ENCODE measurements at regions not wholly inside any gene's neighbourhood (a gene's known extent, or its start where the extent isn't known, plus 50 kb on each side); places are given as distances from the start of the nearest gene placed in this dataset.
"Not testable (repeated sequence)": the region's sequence is repeated elsewhere in the genome, so short reads cannot be mapped to it uniquely, and the experiment has no call there.

GRCh38 chr13:103466761-103467160, 400.5 kb upstream of the SLC10A2 start:
- no peak for DNase-seq (ENCODE audit: low read depth in 3 of 3)

GRCh38 chr13:103460246-103460645, 394.0 kb upstream of the SLC10A2 start:
- DNase-seq (ENCODE audit: low read depth in 3 of 3) = not testable (repeated sequence)

GRCh38 chr13:103457050-103457449, 390.8 kb upstream of the SLC10A2 start:
- DNase-seq (ENCODE audit: low read depth in 3 of 3) = not testable (repeated sequence)

GRCh38 chr13:103451656-103452055, 385.4 kb upstream of the SLC10A2 start:
- no peak for DNase-seq (ENCODE audit: low read depth in 3 of 3)

DNA sequence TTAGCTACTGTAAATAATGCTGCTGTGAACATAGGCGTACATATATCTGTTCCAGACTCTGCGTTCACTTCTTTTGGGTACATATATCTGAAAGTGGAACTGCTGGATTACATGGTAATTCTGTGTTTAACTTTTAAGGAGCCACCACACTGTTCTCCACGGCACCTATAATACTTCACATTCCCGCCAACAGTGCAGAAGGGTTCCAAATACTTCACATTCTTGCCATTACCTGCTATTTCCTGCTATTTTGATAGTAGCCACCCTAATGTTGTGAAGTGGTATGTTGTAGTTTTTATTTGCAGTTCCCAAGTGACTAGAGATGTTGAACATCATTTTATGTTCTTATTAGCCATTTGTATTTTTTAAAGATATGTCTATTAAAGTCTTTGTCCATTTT, 377.4 kb upstream of the SLC10A2 start:
- DNase-seq (ENCODE audit: low read depth in 3 of 3) = no peak

DNA sequence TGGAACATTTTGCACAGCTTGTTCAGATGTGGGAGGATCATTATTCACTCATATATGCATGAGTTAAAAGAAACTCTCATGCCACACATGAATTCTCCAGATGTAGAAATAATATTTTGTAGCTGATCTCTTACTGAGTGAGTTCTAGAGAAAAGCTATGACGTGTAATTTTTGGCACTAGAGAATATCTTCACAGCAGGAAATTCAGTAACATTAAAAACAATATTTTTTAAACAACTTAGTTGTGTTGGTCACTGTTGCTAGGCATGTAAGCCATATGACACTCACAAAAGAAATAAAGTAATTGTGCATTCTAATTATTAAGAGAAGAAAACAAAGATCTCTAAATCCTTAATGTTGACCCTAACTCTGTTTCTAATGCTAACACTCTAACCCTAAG, 371.4 kb upstream of the SLC10A2 start:
- DNase-seq (ENCODE audit: low read depth in 3 of 3) = no peak

- DNase-seq (ENCODE audit: low read depth in 3 of 3) = no peak
Observed at GRCh38 chr13:103436057-103436654, 369.9 kb upstream of the SLC10A2 start.

- no peak for DNase-seq (ENCODE audit: low read depth in 3 of 3)
Observed at GRCh38 chr13:103431856-103432255, 365.6 kb upstream of the SLC10A2 start.

DNA sequence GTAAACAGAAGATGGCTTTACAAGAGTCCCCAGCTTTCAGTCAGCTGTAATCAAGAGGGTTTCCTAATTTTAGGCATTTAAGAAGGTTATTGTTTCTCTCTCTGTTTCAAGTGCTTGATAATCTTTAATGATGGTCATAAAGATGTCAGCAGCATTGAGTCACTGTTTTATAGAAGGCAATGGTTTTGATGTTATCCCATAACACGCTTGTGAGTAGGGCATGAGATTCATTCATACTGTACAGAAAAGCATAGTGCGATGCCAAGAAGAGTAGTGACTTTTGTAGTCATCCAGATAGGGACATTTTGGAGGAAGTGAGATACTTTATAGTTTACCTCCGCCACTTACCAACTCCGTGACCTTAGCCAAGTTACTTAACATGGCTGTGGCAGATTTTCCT, 364.2 kb upstream of the SLC10A2 start:
- DNase-seq (ENCODE audit: low read depth in 3 of 3) = no peak

DNA sequence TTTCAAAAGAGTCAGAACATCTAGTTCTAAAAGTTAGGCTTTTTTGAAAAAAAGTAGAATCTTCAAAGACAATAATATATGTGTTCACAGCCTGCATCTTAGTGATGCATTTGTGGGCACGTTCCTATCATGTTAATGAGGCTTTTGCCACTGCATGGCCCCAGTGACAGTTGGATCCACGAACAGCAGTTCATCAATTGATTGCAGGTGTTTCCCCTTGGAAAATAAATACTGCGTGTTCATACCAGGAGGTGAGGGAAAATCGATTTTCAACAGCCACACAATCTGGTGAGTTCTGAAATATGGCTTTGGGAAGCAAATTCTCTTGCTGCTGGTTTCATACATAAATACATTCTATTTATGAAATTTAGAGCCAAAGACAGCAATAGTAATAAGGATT, 343.8 kb upstream of the SLC10A2 start:
- no peak for DNase-seq (ENCODE audit: low read depth in 3 of 3)

- no peak for DNase-seq (ENCODE audit: low read depth in 3 of 3)
Observed at GRCh38 chr13:103406967-103407366, 340.8 kb upstream of the SLC10A2 start.

- DNase-seq (ENCODE audit: low read depth in 3 of 3) = no peak
Observed at GRCh38 chr13:103405297-103405696, 339.1 kb upstream of the SLC10A2 start.

DNA sequence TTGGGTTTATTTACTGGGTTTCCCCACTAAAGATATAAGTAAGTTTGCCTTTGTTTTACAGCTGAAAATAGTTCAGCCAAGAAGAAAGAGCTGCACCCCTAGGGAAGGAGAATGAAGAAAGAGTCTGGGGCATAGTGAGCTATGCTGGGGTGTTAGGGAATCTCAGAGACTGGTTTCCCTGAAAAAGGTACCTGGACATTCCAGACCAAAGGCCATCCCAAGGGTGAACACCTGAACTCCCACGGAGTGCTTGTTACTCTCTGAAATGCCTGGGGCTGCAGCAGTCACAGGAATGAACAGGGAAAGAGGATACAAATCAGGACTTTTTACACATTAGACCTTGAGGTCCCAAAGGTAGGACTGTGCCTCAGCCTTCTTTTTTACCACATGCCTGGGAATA, 337.6 kb upstream of the SLC10A2 start:
- DNase-seq (ENCODE audit: low read depth in 3 of 3) = no peak

DNA sequence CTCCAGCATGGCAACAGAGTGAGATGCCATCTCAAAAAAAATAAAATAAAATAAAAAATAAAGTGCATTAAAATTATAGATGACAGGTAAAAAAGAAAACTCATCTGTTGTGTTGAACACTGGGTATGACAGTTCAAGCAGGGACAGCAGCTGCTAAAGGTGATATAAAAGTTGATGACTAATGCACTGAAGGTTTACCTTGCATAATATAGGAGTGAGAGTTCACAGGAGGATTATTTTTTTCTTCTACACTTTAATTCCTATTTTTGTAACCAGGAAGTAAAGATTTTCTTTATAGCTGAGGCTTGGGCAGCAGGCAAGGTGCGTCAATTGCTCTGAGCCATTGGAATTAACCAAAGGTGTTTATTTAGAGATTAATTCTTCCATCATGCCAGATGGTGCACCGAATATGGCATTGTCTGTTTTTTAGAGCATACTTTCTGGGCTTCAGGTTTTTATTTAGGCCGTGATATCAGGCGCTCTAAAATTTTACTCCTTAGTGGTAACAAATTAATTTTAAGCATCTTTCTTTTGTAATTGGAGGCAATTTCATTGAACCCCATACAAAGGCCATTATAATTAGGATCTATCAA, 337.0 kb upstream of the SLC10A2 start:
- DNase-seq (ENCODE audit: low read depth in 3 of 3) = no peak

GRCh38 chr13:103395139-103395538, 328.9 kb upstream of the SLC10A2 start:
- no peak for DNase-seq (ENCODE audit: low read depth in 3 of 3)

GRCh38 chr13:103394618-103395017, 328.4 kb upstream of the SLC10A2 start:
- no peak for DNase-seq (ENCODE audit: low read depth in 3 of 3)

- no peak for DNase-seq (ENCODE audit: low read depth in 3 of 3)
Observed at GRCh38 chr13:103391936-103392335, 325.7 kb upstream of the SLC10A2 start.

DNA sequence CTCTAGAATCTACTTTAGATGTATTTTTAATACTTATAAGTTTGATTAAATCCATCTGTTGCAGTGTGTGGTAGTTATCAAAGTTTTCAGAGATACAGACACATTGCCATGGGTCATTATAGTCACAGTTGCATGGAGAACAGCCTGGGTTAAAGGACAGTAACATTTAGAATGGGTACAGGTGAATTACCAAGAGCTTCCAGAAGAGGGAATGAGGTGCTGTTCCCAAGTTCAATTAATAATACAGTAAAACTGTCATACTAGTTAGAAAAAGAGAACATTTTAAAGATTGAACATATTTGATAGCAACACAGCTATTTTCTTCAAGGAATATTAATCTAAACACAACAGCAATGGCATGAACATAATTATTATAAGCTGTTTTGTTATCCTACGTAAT, 322.6 kb upstream of the SLC10A2 start:
- no peak for DNase-seq (ENCODE audit: low read depth in 3 of 3)

DNA sequence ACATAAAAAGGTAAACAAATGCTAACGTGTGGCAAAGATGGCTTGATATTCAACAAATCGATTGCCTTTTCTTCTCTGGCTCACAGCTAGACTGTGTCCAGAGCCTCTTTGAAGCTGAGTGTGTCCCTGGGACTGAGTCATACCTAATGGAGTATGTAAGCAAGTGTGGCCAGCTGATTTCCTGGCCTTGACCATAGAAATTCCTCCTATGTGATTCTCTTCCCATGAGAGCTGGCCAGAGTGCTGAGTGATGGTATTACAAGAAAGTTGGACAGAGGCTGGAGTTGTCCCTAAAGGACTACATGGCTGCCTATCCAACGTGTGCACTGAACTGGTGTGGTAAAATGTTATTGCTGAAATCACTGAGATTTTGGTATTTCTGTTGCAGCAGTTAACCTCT, 320.1 kb upstream of the SLC10A2 start:
- no peak for DNase-seq (ENCODE audit: low read depth in 3 of 3)

DNA sequence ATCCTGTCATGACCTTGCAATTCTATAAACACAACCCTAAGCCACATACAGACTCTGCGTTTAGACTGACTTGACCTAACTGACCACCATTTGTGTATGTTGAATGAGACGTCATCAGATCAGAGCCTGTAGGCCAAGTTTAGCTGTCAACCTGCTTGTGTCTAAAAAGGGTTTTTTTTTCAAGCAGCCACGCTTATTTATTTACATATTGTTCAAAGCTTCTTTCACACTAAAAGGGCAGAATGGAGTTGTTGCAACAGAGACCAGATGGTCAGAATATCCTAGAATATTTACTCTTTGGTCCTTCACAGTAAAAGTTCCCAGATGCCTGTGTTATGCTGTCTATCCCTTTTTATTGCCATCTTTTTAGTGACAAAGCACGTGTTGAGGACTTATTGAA, 307.7 kb upstream of the SLC10A2 start:
- no peak for DNase-seq (ENCODE audit: low read depth in 3 of 3)

- no peak for DNase-seq (ENCODE audit: low read depth in 3 of 3)
Observed at GRCh38 chr13:103371271-103371670, 305.1 kb upstream of the SLC10A2 start.

DNA sequence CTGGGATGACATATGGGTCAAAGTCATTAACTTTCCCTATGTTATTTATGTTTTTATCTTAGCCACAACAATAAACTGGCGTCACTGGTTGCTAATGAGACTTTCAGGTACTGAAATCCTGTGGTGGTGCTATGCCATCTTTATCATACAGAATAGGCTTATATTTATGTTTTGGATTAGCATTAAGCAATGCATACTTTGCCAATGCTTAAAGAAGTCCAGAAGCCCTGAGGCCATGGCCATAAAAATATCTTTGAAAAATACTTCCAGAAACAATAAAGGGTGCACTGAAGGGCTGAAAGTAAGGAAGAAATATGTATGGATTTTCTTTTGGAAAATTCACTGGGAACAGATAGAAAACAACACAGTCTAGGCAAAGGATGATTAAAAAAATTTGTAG, 304.6 kb upstream of the SLC10A2 start:
- no peak for DNase-seq (ENCODE audit: low read depth in 3 of 3)

DNA sequence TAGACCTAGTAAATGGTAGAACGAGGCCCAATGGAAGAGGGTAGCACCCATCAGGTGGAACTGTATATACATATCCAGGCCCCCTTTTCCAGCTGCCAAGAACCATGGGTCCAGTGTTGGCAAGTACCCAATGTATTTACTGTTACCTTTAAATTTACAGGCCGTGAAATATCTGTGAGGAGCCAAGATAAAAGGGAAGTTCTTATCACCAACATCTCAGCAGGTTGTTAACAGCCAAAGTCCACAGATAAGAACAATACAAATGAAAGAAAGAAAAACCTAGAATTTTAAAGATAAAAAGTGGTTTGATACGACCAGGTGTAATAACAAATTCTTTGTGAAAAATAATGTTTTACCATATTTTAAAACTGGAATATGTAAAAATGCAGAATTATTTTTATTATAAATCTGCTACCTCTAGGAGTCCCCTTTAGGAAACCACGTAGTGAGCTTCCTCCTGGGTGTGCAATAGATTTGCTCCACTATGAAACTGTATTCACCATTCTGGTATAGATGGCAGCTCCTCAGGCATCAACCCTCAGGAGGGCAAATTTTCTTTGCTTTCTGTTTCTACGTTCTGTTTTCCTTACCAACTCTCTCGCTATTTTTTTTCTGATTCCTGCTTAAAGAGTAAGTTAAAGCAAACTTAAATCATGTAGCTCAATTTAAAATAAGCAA, 292.2 kb upstream of the SLC10A2 start:
- DNase-seq (ENCODE audit: low read depth in 3 of 3) = no peak
